CD4-positive, alpha-beta T cell treated with Interleukin-17A for 4 hours (primary cell): ENCODE measurements at regions not wholly inside any gene's neighbourhood (a gene's known extent, or its start where the extent isn't known, plus 50 kb on each side); places are given as distances from the start of the nearest gene placed in this dataset.

Experiments used
- DNase-seq: peaks from one replicate; pipeline ENCODE4 v3.0.0-alpha.2; 2020; ENCODE audit warnings: mixed read lengths

GRCh38 chr2:7961550-7961949 lies 720.3 kb upstream of the ID2 start:
- no peak for DNase-seq

GRCh38 chr2:7962161-7962560 lies 719.7 kb upstream of the ID2 start:
- DNase-seq, result no peak

- DNase-seq, result no peak
Measured at GRCh38 chr2:7963787-7964186, 718.1 kb upstream of the ID2 start.

- no peak for DNase-seq
Measured at GRCh38 chr2:7966032-7966431, 715.8 kb upstream of the ID2 start.

- no peak for DNase-seq
Measured at GRCh38 chr2:7967707-7968405, 714.0 kb upstream of the ID2 start.

- no peak for DNase-seq
Measured at GRCh38 chr2:7969756-7970515, 711.9 kb upstream of the ID2 start.

- no peak for DNase-seq
Measured at GRCh38 chr2:7971248-7971647, 710.6 kb upstream of the ID2 start.

- DNase-seq, result no peak
Measured at GRCh38 chr2:7971841-7972240, 710.0 kb upstream of the ID2 start.

- DNase-seq, result no peak
Measured at GRCh38 chr2:7972670-7973069, 709.2 kb upstream of the ID2 start.

- no peak for DNase-seq
Measured at GRCh38 chr2:7973801-7974480, 707.9 kb upstream of the ID2 start.

- no peak for DNase-seq
Measured at GRCh38 chr2:7974936-7975335, 706.9 kb upstream of the ID2 start.

GRCh38 chr2:7976206-7976605 lies 705.6 kb upstream of the ID2 start:
- DNase-seq, result no peak

GRCh38 chr2:7977981-7978380 lies 703.9 kb upstream of the ID2 start:
- no peak for DNase-seq

- DNase-seq, result no peak
Measured at GRCh38 chr2:7982054-7982453, 699.8 kb upstream of the ID2 start.

- no peak for DNase-seq
Measured at GRCh38 chr2:7983451-7983850, 698.4 kb upstream of the ID2 start.

GRCh38 chr2:7983912-7984311 lies 697.9 kb upstream of the ID2 start:
- DNase-seq, result no peak

GRCh38 chr2:7984693-7985353 lies 697.0 kb upstream of the ID2 start:
- no peak for DNase-seq

GRCh38 chr2:7986431-7986830 lies 695.4 kb upstream of the ID2 start:
- no peak for DNase-seq

- no peak for DNase-seq
Measured at GRCh38 chr2:7987992-7988391, 693.9 kb upstream of the ID2 start.

- DNase-seq, result no peak
Measured at GRCh38 chr2:7988440-7988839, 693.4 kb upstream of the ID2 start.

- DNase-seq, result no peak
Measured at GRCh38 chr2:7989823-7990222, 692.0 kb upstream of the ID2 start.

- DNase-seq, result no peak
Measured at GRCh38 chr2:7992612-7993602, 688.9 kb upstream of the ID2 start.
